Endodermal cell (in vitro differentiated cells): ENCODE measurements at regions not wholly inside any gene's neighbourhood (a gene's known extent, or its start where the extent isn't known, plus 50 kb on each side); places are given as distances from the start of the nearest gene placed in this dataset.

Experiments
- DNase-seq: peaks from one replicate; pipeline ENCODE4 v3.0.0-alpha.2; 2017
- H3K27ac ChIP-seq: 2 replicates; pipeline ENCODE4 v1.5.1; 2013; ENCODE audit warnings: mild to moderate bottlenecking, low read depth, low read length, moderate library complexity
- H3K27me3 ChIP-seq: 2 replicates; pipeline ENCODE4 v1.6.1; 2013; ENCODE audit warnings: mild to moderate bottlenecking, low read length, moderate library complexity; ENCODE audit not compliant: insufficient read depth, control insufficient read depth, poor library complexity, severe bottlenecking
- H3K36me3 ChIP-seq: 2 replicates; pipeline ENCODE4 v1.7.0; 2013; ENCODE audit warnings: mild to moderate bottlenecking, low read length, moderate library complexity; ENCODE audit not compliant: control insufficient read depth, insufficient read depth
- H3K4me1 ChIP-seq: one replicate; pipeline ENCODE4 v1.7.0; 2013; ENCODE audit warnings: low read length; ENCODE audit not compliant: control insufficient read depth, insufficient read depth
- H3K4me3 ChIP-seq: 2 replicates; pipeline ENCODE4 v1.5.1; 2013; ENCODE audit warnings: mild to moderate bottlenecking, low read length, moderate library complexity
- H3K9ac ChIP-seq: 2 replicates; pipeline ENCODE4 v1.6.1; 2013; ENCODE audit warnings: mild to moderate bottlenecking, low read length, moderate library complexity; ENCODE audit not compliant: poor library complexity, severe bottlenecking; ENCODE audit errors: extremely low read depth
- H3K9me3 ChIP-seq: 2 replicates; pipeline ENCODE4 v1.6.1; 2013; ENCODE audit warnings: mild to moderate bottlenecking, low read length, moderate library complexity; ENCODE audit not compliant: control insufficient read depth
- H3K27ac Mint-ChIP-seq: 2 replicates; pipeline ENCODE4 v1.8.0; 2020; ENCODE audit warnings: mixed read lengths
- H3K27me3 Mint-ChIP-seq: 2 replicates; pipeline ENCODE4 v1.8.0; 2021; ENCODE audit warnings: mild to moderate bottlenecking, mixed read lengths; ENCODE audit not compliant: insufficient read depth
- H3K36me3 Mint-ChIP-seq: 2 replicates; pipeline ENCODE4 v1.8.0; 2020; ENCODE audit warnings: low read depth, mixed read lengths
- H3K4me1 Mint-ChIP-seq: 2 replicates; pipeline ENCODE4 v1.8.0; 2020; ENCODE audit warnings: mixed read lengths
- H3K4me3 Mint-ChIP-seq: 2 replicates; pipeline ENCODE4 v1.8.0; 2020; ENCODE audit warnings: mild to moderate bottlenecking, moderate library complexity, mixed read lengths
- H3K9me3 Mint-ChIP-seq: 2 replicates; pipeline ENCODE4 v1.8.0; 2020; ENCODE audit warnings: mild to moderate bottlenecking, mixed read lengths
- CTCF ChIP-seq: fragments of 200-600 bp; sonication (generic); conservative IDR thresholded peaks from 2 replicates; pipeline ENCODE4 v1.5.0; 2021; ENCODE audit warnings: antibody characterized with exemption, mild to moderate bottlenecking
- WGBS, 2 experiments: methylation state at CpG; one replicate each; pipeline versions ENCODE4 v1.1.5 to v1.1.7; 2013; ENCODE audit warnings: missing lambda C conversion rate in 2 of 2, mixed read lengths in 1 of 2; ENCODE audit not compliant: insufficient coverage in 1 of 2, insufficient read length in 1 of 2; 5-methylcytosine and 5-hydroxymethylcytosine counted together

- no peaks in the 10 kb centered on the region for H3K4me1 ChIP-seq
- H3K27ac ChIP-seq = no peak overlapping the region
- H3K9ac ChIP-seq = no peak overlapping the region
- 92 to 100% methylated on average over 1 to 2 of the region's 2 CpGs for WGBS, 2 experiments
- H3K27me3 ChIP-seq = no peaks in the 10 kb centered on the region
- no peaks in the 10 kb centered on the region for H3K36me3 Mint-ChIP-seq
- peaks cover 2% of the 10 kb centered on the region for H3K4me1 Mint-ChIP-seq
- no peak overlapping the region for H3K27ac Mint-ChIP-seq
- TF ChIP-seq CTCF = no peak
- H3K9me3 ChIP-seq = no peaks in the 10 kb centered on the region
- DNase-seq = no peak
- H3K27me3 Mint-ChIP-seq = no peaks in the 10 kb centered on the region
- H3K4me3 ChIP-seq = no peak overlapping the region
- H3K4me3 Mint-ChIP-seq = no peak overlapping the region
- H3K36me3 ChIP-seq = no peaks in the 10 kb centered on the region
- peaks cover 10% of the 10 kb centered on the region for H3K9me3 Mint-ChIP-seq
Observed at GRCh38 chr6:135658916-135659315, 161.4 kb upstream of the AHI1 start.

GRCh38 chr6:135664527-135664926 is 167.0 kb upstream of the AHI1 start:
- H3K27me3 ChIP-seq = no peaks in the 10 kb centered on the region
- no peak for DNase-seq
- Mint-ChIP-seq H3K4me1 (peaks cover 3% of the 10 kb centered on the region), H3K4me3 (no peak overlapping the region), H3K9me3 (no peaks in the 10 kb centered on the region), H3K27me3 (peaks cover 4% of the 10 kb centered on the region), H3K27ac (no peak overlapping the region), H3K36me3 (no peaks in the 10 kb centered on the region)
- no peak overlapping the region for H3K9ac ChIP-seq
- no peaks in the 10 kb centered on the region for H3K4me1 ChIP-seq
- TF ChIP-seq CTCF = no peak
- H3K4me3 ChIP-seq = no peak overlapping the region
- WGBS, 2 experiments = 93 to 100% methylated on average over 3 of the region's 3 CpGs
- H3K9me3 ChIP-seq = no peaks in the 10 kb centered on the region
- H3K27ac ChIP-seq = no peak overlapping the region
- no peaks in the 10 kb centered on the region for H3K36me3 ChIP-seq

GRCh38 chr6:135665935-135666334 is 168.4 kb upstream of the AHI1 start:
- H3K27me3 Mint-ChIP-seq = peaks cover 4% of the 10 kb centered on the region

More at GRCh38 chr6:135665935-135666334, 168.4 kb upstream of the AHI1 start:
- H3K36me3 ChIP-seq = no peaks in the 10 kb centered on the region
- 87 to 100% methylated on average over 4 of the region's 4 CpGs for WGBS, 2 experiments
- no peaks in the 10 kb centered on the region for H3K9me3 Mint-ChIP-seq
- no peaks in the 10 kb centered on the region for H3K27me3 ChIP-seq
- no peak overlapping the region for H3K9ac ChIP-seq
- no peak for TF ChIP-seq CTCF
- H3K4me1 ChIP-seq = no peaks in the 10 kb centered on the region
- H3K4me3 ChIP-seq = no peak overlapping the region
- peaks cover 3% of the 10 kb centered on the region for H3K4me1 Mint-ChIP-seq
- H3K27ac Mint-ChIP-seq = no peak overlapping the region
- no peak overlapping the region for H3K4me3 Mint-ChIP-seq
- DNase-seq = no peak
- H3K36me3 Mint-ChIP-seq = no peaks in the 10 kb centered on the region
- H3K9me3 ChIP-seq = no peaks in the 10 kb centered on the region
- no peak overlapping the region for H3K27ac ChIP-seq
